H1 (cell line): ENCODE measurements at regions not wholly inside any gene's neighbourhood (a gene's known extent, or its start where the extent isn't known, plus 50 kb on each side); places are given as distances from the start of the nearest gene placed in this dataset.

Source experiments
- CTCF ChIA-PET: fragments of 300-600 bp; sonication (Branson Sonifier 250); formaldehyde crosslinking; loops from one replicate; lab custom pipeline; 2021; ENCODE audit not compliant: partially characterized antibody; lab: Charles Lee
- POLR2A ChIA-PET: fragments of 300-600 bp; sonication (Branson Sonifier 250); formaldehyde crosslinking; loops from one replicate; lab custom pipeline; 2021; ENCODE audit warnings: inconsistent platforms; ENCODE audit not compliant: partially characterized antibody; lab: Charles Lee
- DNase-seq, 2 experiments: peaks; one replicate each; pipeline versions ENCODE4 v3.0.0 to v3.0.0-alpha.2; 2010 to 2022; ENCODE audit warnings: low spot score in 2 of 2, low read depth in 1 of 2, mixed read lengths in 1 of 2
- FAIRE-seq: peaks from 2 replicates; lab custom pipeline; 2011; peaks lifted over from hg19 to GRCh38; lab: Jason Lieb, UNC
- H2AFZ ChIP-seq: 2 replicates; pipeline ENCODE4 v1.8.1; 2012; ENCODE audit warnings: low read length, inconsistent platforms
- H2AK5ac ChIP-seq: 2 replicates; pipeline ENCODE4 v1.6.1; 2013; ENCODE audit warnings: low read depth, low read length
- H2BK120ac ChIP-seq: replicated peaks from 2 replicates; pipeline ENCODE3; 2013; ENCODE audit warnings: low read depth, low read length, inconsistent platforms
- H2BK12ac ChIP-seq: 2 replicates; pipeline ENCODE4 v1.6.1; 2013; ENCODE audit warnings: low read depth, low read length
- H2BK15ac ChIP-seq: 2 replicates; pipeline ENCODE4 v1.6.1; 2013; ENCODE audit warnings: low read length
- H2BK20ac ChIP-seq: 2 replicates; pipeline ENCODE4 v1.6.1; 2013; ENCODE audit warnings: low read length
- H2BK5ac ChIP-seq: 2 replicates; pipeline ENCODE4 v1.6.1; 2013; ENCODE audit warnings: low read depth, low read length
- H3K14ac ChIP-seq: 2 replicates; pipeline ENCODE4 v1.6.1; 2013; ENCODE audit warnings: inconsistent platforms; ENCODE audit not compliant: insufficient read length
- H3K18ac ChIP-seq: 2 replicates; pipeline ENCODE4 v1.6.1; 2013; ENCODE audit warnings: low read length; ENCODE audit errors: extremely low read depth
- H3K23ac ChIP-seq: 2 replicates; pipeline ENCODE4 v1.6.1; 2013; ENCODE audit warnings: inconsistent platforms; ENCODE audit not compliant: insufficient read length
- H3K23me2 ChIP-seq: 2 replicates; pipeline ENCODE4 v1.6.1; 2013; ENCODE audit warnings: low read depth, low read length
- H3K27ac ChIP-seq: 2 replicates; pipeline ENCODE4 v1.6.1; 2011; ENCODE audit warnings: low read depth, low read length, inconsistent platforms
- H3K27me3 ChIP-seq, 4 experiments: replicated peaks in 1 of 4; 1 replicate in 1 of 4; 2 replicates in 3 of 4; pipeline versions ENCODE4 v1.6.1 to v1.8.1; 2011 to 2013; ENCODE audit warnings: low read length in 3 of 4, mild to moderate bottlenecking in 3 of 4, inconsistent platforms in 2 of 4, mixed read lengths in 2 of 4, moderate library complexity in 1 of 4; ENCODE audit not compliant: control insufficient read depth in 3 of 4, insufficient read depth in 3 of 4; ENCODE audit errors: extremely low read depth in 1 of 4
- H3K36me3 ChIP-seq, 4 experiments: 2 replicates each; pipeline versions ENCODE4 v1.6.1 to v1.8.1; 2011 to 2013; ENCODE audit warnings: mild to moderate bottlenecking in 4 of 4, low read length in 3 of 4, moderate library complexity in 2 of 4, control low read depth in 1 of 4, inconsistent platforms in 1 of 4; ENCODE audit not compliant: insufficient read depth in 4 of 4, control insufficient read depth in 2 of 4
- H3K4ac ChIP-seq: replicated peaks from 2 replicates; pipeline ENCODE3; 2013; ENCODE audit warnings: low read length, low read depth, mixed read lengths, inconsistent platforms; ENCODE audit not compliant: insufficient read length
- H3K4me1 ChIP-seq, 4 experiments: replicated peaks in 1 of 4; 1 replicate in 1 of 4; 2 replicates in 3 of 4; pipeline versions ENCODE4 v1.6.1 to v1.8.1; 2011 to 2013; ENCODE audit warnings: low read length in 3 of 4, inconsistent platforms in 2 of 4, mixed read lengths in 1 of 4; ENCODE audit not compliant: insufficient read depth in 4 of 4, control insufficient read depth in 3 of 4
- H3K4me2 ChIP-seq, 2 experiments: 2 replicates each; pipeline versions ENCODE4 v1.6.1 to v1.8.1; 2011 to 2013; ENCODE audit warnings: low read depth in 2 of 2, low read length in 2 of 2, control low read depth in 1 of 2, inconsistent platforms in 1 of 2, mild to moderate bottlenecking in 1 of 2; ENCODE audit not compliant: insufficient read depth in 1 of 2
- H3K4me3 ChIP-seq, 4 experiments: fragments of 200-600, 300-600 bp in 1 of 4; sonication (generic), shearing (Covaris generic), sonication (Bioruptor Twin) in 1 of 4; 2 replicates each; pipeline versions ENCODE4 v1.5.1 to v1.8.1; 2011 to 2016; ENCODE audit warnings: low read length in 4 of 4, low read depth in 3 of 4, control low read depth in 2 of 4, inconsistent platforms in 2 of 4, mild to moderate bottlenecking in 2 of 4, mixed read lengths in 1 of 4, moderate library complexity in 1 of 4; ENCODE audit not compliant: insufficient read depth in 2 of 4; ENCODE audit errors: extremely low read depth in 1 of 4
- H3K56ac ChIP-seq: replicated peaks from 2 replicates; pipeline ENCODE3; 2013; ENCODE audit warnings: low read depth, mild to moderate bottlenecking, mixed read lengths, low read length, inconsistent platforms; ENCODE audit not compliant: insufficient read length
- H3K79me1 ChIP-seq: 2 replicates; pipeline ENCODE4 v1.6.1; 2013; ENCODE audit warnings: low read depth, low read length, control low read depth
- H3K79me2 ChIP-seq, 2 experiments: 2 replicates each; pipeline versions ENCODE4 v1.6.1 to v1.8.1; 2012 to 2013; ENCODE audit warnings: low read length in 2 of 2, mild to moderate bottlenecking in 2 of 2, inconsistent platforms in 1 of 2; ENCODE audit not compliant: insufficient read depth in 2 of 2, control insufficient read depth in 1 of 2
- H3K9ac ChIP-seq, 4 experiments: replicated peaks in 1 of 4; 1 replicate in 1 of 4; 2 replicates in 3 of 4; pipeline versions ENCODE4 v1.6.1 to v1.8.1; 2011 to 2013; ENCODE audit warnings: low read depth in 3 of 4, low read length in 3 of 4, control low read depth in 2 of 4, mild to moderate bottlenecking in 2 of 4, moderate library complexity in 2 of 4, inconsistent platforms in 1 of 4; ENCODE audit errors: extremely low read depth in 1 of 4
- H3K9me3 ChIP-seq, 2 experiments: 2 replicates each; pipeline versions ENCODE4 v1.6.1 to v1.8.1; 2012 to 2013; ENCODE audit warnings: mild to moderate bottlenecking in 2 of 2, moderate library complexity in 2 of 2, control low read depth in 1 of 2, inconsistent platforms in 1 of 2, low read depth in 1 of 2, low read length in 1 of 2, mixed read lengths in 1 of 2; ENCODE audit not compliant: insufficient read depth in 2 of 2
- H4K20me1 ChIP-seq, 2 experiments: replicated peaks in 1 of 2; 2 replicates each; pipeline versions ENCODE3 to v1.8.1; 2011 to 2013; ENCODE audit warnings: inconsistent platforms in 2 of 2, low read length in 2 of 2, mild to moderate bottlenecking in 1 of 2; ENCODE audit not compliant: insufficient read depth in 2 of 2, control insufficient read depth in 1 of 2
- H4K5ac ChIP-seq: 2 replicates; pipeline ENCODE4 v1.6.1; 2013; ENCODE audit warnings: low read length, low read depth, mixed read lengths, inconsistent platforms; ENCODE audit not compliant: insufficient read length
- H4K8ac ChIP-seq: 2 replicates; pipeline ENCODE4 v1.8.0; 2013; ENCODE audit warnings: mild to moderate bottlenecking, moderate library complexity, low read length, inconsistent platforms; ENCODE audit not compliant: insufficient read depth; ENCODE audit errors: extremely low read depth
- H4K91ac ChIP-seq: replicated peaks from 2 replicates; pipeline ENCODE3; 2013; ENCODE audit warnings: low read length, mixed read lengths, inconsistent platforms; ENCODE audit not compliant: insufficient read length
- ASH2L ChIP-seq: fragments of 200-600, 300-600 bp; sonication (generic); IDR thresholded peaks from one replicate; pipeline ENCODE4 v1.7.1; 2017; ENCODE audit warnings: low read length
- BCL11A ChIP-seq, 2 experiments: IDR thresholded peaks; one replicate each; pipeline ENCODE4 v1.6.1; 2011; ENCODE audit warnings: low read depth in 2 of 2, low read length in 2 of 2, mild to moderate bottlenecking in 2 of 2
- BRCA1 ChIP-seq: IDR thresholded peaks from 2 replicates; pipeline ENCODE4 v1.6.1; 2012; ENCODE audit warnings: low read depth, low read length, improper control_type of control experiment
- CTBP2 ChIP-seq: IDR thresholded peaks from 2 replicates; pipeline ENCODE4 v1.7.0; 2011; ENCODE audit warnings: borderline replicate concordance, mild to moderate bottlenecking, moderate library complexity, mixed read lengths, low read length; ENCODE audit not compliant: insufficient read depth, insufficient read length
- HDAC2 ChIP-seq, 2 experiments: fragments of 300-600 bp in 1 of 2; sonication (generic) in 1 of 2; IDR thresholded peaks; 2 replicates each; pipeline ENCODE4 v1.6.1; 2011 to 2012; ENCODE audit warnings: low read depth in 2 of 2, low read length in 2 of 2, mild to moderate bottlenecking in 2 of 2, moderate library complexity in 2 of 2, borderline replicate concordance in 1 of 2, inconsistent platforms in 1 of 2
- RAD21 ChIP-seq, 2 experiments: IDR thresholded peaks in 1 of 2; conservative IDR thresholded peaks in 1 of 2; 2 replicates each; pipeline ENCODE4 v1.6.1; 2011; ENCODE audit warnings: low read depth in 2 of 2, low read length in 2 of 2, improper control_type of control experiment in 1 of 2, inconsistent platforms in 1 of 2, mild to moderate bottlenecking in 1 of 2, moderate library complexity in 1 of 2
- RFX5 ChIP-seq: IDR thresholded peaks from 2 replicates; pipeline ENCODE4 v1.6.1; 2011; ENCODE audit warnings: low read depth, low read length, improper control_type of control experiment, borderline replicate concordance
- RNF2 ChIP-seq: fragments of 200-900, 300-1000 bp; sonication (generic); IDR thresholded peaks from 2 replicates; pipeline ENCODE4 v1.7.1; 2016; ENCODE audit warnings: borderline replicate concordance, low read depth, mild to moderate bottlenecking, antibody characterized with exemption, low read length; ENCODE audit not compliant: poor library complexity, severe bottlenecking; ENCODE audit errors: missing control alignments
- SP1 ChIP-seq: IDR thresholded peaks from 2 replicates; pipeline ENCODE4 v1.6.1; 2011; ENCODE audit warnings: low read depth, low read length
- SP2 ChIP-seq: IDR thresholded peaks from 2 replicates; pipeline ENCODE4 v1.6.1; 2012; ENCODE audit warnings: mild to moderate bottlenecking, low read length, inconsistent platforms
- SRF ChIP-seq: IDR thresholded peaks from 2 replicates; pipeline ENCODE4 v1.6.1; 2011; ENCODE audit warnings: mild to moderate bottlenecking, low read depth, low read length, moderate library complexity
- SUZ12 ChIP-seq: fragments of 200-600 bp; sonication (generic); IDR thresholded peaks from 2 replicates; pipeline ENCODE4 v1.6.1; 2012; ENCODE audit warnings: mild to moderate bottlenecking, inconsistent platforms, low read length, moderate library complexity, mixed read lengths
- TAF7 ChIP-seq: optimal IDR thresholded peaks from 2 replicates; pipeline ENCODE3; 2011; ENCODE audit warnings: low read depth, mild to moderate bottlenecking, inconsistent platforms, low read length, moderate library complexity, borderline replicate concordance
- TBP ChIP-seq: IDR thresholded peaks from 2 replicates; pipeline ENCODE4 v1.6.1; 2011; ENCODE audit warnings: low read depth, low read length, improper control_type of control experiment
- TF ChIP-seq, protein P1 (sequence below): IDR thresholded peaks from 2 replicates; pipeline ENCODE4 v1.6.1; 2011; ENCODE audit warnings: low read depth, mild to moderate bottlenecking, low read length; ENCODE audit not compliant: insufficient read depth

DNA sequence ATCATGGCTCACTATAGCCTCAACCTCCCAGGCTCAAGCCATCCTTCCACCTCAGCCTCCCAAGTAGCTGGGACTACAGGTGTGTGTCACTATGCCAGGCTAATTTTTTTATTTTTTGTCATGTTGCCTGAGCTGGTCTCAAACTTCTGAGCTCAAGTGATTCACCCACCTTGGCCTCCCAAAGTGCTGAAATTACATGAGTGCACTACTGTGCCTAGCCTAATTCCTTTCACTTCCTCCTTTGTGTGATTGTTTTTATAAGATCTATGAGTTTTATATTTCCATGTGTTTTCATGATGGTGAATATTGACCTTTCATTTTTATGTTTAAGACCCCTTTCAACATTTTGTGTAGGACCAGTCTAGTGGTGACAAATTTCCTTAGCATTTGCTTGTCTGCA is 55.2 kb upstream of the IL12B start:
- ChIA-PET CTCF (no interaction called here), POLR2A (no interaction called here)
- Histone ChIP-seq H3K56ac (no peak overlapping the region), H4K5ac (no peak overlapping the region), H2BK20ac (no peak overlapping the region), H4K91ac (no peak overlapping the region), H3K4me2 (no peak overlapping the region), H4K20me1 (no peaks in the 10 kb centered on the region), H3K9ac (no peak overlapping the region), H2AK5ac (no peak overlapping the region), H3K4ac (no peak overlapping the region), H3K18ac (no peak overlapping the region), H2BK5ac (no peak overlapping the region), H2BK12ac (no peak overlapping the region), H3K79me2 (no peaks in the 10 kb centered on the region), H3K14ac (no peak overlapping the region), H2BK15ac (no peak overlapping the region), H3K23me2 (no peaks in the 10 kb centered on the region), H2BK120ac (no peak overlapping the region), H3K9me3 (no peaks in the 10 kb centered on the region), H3K27me3 (no peaks in the 10 kb centered on the region), H3K27ac (no peak overlapping the region), H3K36me3 (no peaks in the 10 kb centered on the region; a peak in 1 of 8 replicates), H2AFZ (no peak overlapping the region), H3K79me1 (no peaks in the 10 kb centered on the region), H3K4me1 (no peaks in the 10 kb centered on the region; a peak in 1 of 7 replicates), H3K4me3 (no peak overlapping the region), H4K8ac (no peak overlapping the region), H3K23ac (no peak overlapping the region)
- DNase-seq, result no peak
- no peak for FAIRE-seq
- TF ChIP-seq, protein P1, sequence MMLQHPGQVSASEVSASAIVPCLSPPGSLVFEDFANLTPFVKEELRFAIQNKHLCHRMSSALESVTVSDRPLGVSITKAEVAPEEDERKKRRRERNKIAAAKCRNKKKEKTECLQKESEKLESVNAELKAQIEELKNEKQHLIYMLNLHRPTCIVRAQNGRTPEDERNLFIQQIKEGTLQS, result no peak
- TF ChIP-seq TBP (no peak), RNF2 (no peak), SRF (no peak), TAF7 (no peak), SP1 (no peak), SP2 (no peak), BRCA1 (no peak), CTBP2 (no peak), BCL11A (IDR thresholded peaks at IDR 0.05; ENCODE audit: low read depth in 2 of 2, low read length in 2 of 2) (no peak), RAD21 (IDR thresholded peaks at IDR 0.05 in 1 of 2, conservative IDR thresholded peaks at IDR 0.05 in 1 of 2; ENCODE audit: low read depth in 2 of 2, low read length in 2 of 2) (no peak), ASH2L (no peak), SUZ12 (no peak), RFX5 (no peak), HDAC2 (IDR thresholded peaks at IDR 0.05; ENCODE audit: borderline replicate concordance in 1 of 2, low read depth in 2 of 2, low read length in 2 of 2) (no peak)
